ENCODE measurements at regions not wholly inside any gene's neighbourhood (a gene's known extent, or its start where the extent isn't known, plus 50 kb on each side); places are given as distances from the start of the nearest gene placed in this dataset.

DNA sequence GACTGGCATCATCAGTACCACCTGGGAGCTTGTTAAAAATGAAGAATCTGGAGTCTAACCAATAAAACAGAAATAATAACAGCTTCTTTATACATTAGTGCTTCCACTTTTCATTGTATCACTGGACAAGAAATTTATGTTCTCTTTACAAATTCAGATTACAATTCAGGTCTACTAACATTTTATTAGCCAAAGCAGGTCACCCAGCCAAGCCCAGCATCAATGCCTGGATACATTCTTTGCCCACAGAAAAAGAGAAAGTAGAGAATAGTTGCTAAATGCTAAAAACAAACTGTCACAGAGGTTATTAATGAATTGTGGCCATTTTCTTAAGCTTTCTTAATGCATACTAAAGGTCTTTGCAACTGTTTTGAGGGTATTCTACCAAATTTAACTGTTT, 458.3 kb downstream of the BTBD3 start:
- TF ChIP-seq, protein P1, sequence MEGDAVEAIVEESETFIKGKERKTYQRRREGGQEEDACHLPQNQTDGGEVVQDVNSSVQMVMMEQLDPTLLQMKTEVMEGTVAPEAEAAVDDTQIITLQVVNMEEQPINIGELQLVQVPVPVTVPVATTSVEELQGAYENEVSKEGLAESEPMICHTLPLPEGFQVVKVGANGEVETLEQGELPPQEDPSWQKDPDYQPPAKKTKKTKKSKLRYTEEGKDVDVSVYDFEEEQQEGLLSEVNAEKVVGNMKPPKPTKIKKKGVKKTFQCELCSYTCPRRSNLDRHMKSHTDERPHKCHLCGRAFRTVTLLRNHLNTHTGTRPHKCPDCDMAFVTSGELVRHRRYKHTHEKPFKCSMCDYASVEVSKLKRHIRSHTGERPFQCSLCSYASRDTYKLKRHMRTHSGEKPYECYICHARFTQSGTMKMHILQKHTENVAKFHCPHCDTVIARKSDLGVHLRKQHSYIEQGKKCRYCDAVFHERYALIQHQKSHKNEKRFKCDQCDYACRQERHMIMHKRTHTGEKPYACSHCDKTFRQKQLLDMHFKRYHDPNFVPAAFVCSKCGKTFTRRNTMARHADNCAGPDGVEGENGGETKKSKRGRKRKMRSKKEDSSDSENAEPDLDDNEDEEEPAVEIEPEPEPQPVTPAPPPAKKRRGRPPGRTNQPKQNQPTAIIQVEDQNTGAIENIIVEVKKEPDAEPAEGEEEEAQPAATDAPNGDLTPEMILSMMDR (IDR thresholded peaks at IDR 0.05 in 4 of 5, conservative IDR thresholded peaks at IDR 0.05 in 1 of 5) = no peak
- TF ChIP-seq POLR2A (IDR thresholded peaks at IDR 0.05) = no peak
- H3K4me3 ChIP-seq = no peak overlapping the region
- no peaks in the 10 kb centered on the region for H3K9me3 ChIP-seq
- intact Hi-C loops (cut with DNase I; ENCODE audit: low total_unique reads) = no loop called here
- no peak overlapping the region for H3K27ac ChIP-seq
- no peaks in the 10 kb centered on the region for H3K36me3 ChIP-seq
- no peaks in the 10 kb centered on the region for H3K4me1 ChIP-seq
- no peak for DNase-seq
- in situ Hi-C loops (cut with MboI; ENCODE audit: low sequenced_read_pairs in 4 of 4) = no loop called here
- no peaks in the 10 kb centered on the region for H3K27me3 ChIP-seq
- ATAC-seq = no peak

DNA sequence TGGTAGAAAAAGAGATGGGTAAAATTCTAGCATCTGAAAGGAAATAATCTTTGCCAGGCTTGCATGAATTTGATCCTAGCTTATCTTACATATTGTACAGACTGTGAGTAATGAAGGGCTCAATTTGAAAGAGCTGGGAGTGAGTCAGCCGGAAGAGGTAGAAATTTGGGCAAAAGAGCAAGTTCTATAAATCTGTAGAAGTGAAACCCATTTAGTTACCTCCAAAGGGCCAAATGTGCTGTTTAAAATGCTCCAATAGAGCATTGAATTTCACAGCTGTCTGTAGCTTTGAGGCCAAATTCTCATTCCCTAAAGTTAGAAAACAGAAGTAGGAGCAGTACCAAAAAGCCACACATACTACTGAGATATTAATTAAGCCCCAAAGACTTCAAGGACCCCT, 466.1 kb downstream of the BTBD3 start:
- Histone ChIP-seq H3K27me3 (no peaks in the 10 kb centered on the region), H3K9me3 (no peaks in the 10 kb centered on the region), H3K27ac (peak overlapping the region in 3 of 4 donors; percentile 3 to 61 (median 24)), H3K36me3 (no peaks in the 10 kb centered on the region), H3K4me3 (no peak overlapping the region), H3K4me1 (peaks cover 0 to 11% of the 10 kb centered on the region in 2 donors)
- no peak for ATAC-seq
- intact Hi-C loops (cut with DNase I; ENCODE audit: low total_unique reads) = no loop called here
- no peak for DNase-seq
- in situ Hi-C loops (cut with MboI; ENCODE audit: low sequenced_read_pairs in 4 of 4) = no loop called here
- TF ChIP-seq, protein P1 (IDR thresholded peaks at IDR 0.05 in 4 of 5, conservative IDR thresholded peaks at IDR 0.05 in 1 of 5) = no peak
- TF ChIP-seq POLR2A (IDR thresholded peaks at IDR 0.05) = no peak

DNA sequence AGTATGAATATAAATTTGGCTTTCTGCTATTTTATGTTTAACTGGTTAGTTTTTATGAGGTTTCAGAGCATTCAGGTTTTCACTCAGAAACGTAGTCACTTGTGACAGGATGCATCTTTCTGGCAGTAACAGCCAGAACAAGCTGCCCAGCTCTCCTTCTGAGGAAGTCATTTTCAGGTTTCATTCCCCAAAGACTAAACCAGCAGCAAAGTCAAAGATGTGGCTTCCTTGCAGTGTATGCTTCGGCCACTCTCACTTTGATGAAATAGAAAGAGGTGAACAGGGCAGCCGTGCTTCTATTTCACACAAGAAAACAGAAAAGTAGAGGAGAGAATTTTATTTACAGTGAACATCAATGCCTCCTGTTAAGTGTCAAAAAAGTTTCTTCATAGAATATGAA, 469.1 kb downstream of the BTBD3 start:
- in situ Hi-C loops (cut with MboI; ENCODE audit: low sequenced_read_pairs in 4 of 4) = no loop called here
- H3K9me3 ChIP-seq = no peaks in the 10 kb centered on the region
- TF ChIP-seq POLR2A (IDR thresholded peaks at IDR 0.05) = no peak
- intact Hi-C loops (cut with DNase I; ENCODE audit: low total_unique reads) = no loop called here
- DNase-seq = no peak
- H3K4me1 ChIP-seq = peaks cover 0 to 11% of the 10 kb centered on the region in 2 donors
- ATAC-seq = no peak
- H3K27me3 ChIP-seq = no peaks in the 10 kb centered on the region
- H3K4me3 ChIP-seq = no peak overlapping the region
- H3K36me3 ChIP-seq = no peaks in the 10 kb centered on the region
- H3K27ac ChIP-seq = no peak overlapping the region

DNA sequence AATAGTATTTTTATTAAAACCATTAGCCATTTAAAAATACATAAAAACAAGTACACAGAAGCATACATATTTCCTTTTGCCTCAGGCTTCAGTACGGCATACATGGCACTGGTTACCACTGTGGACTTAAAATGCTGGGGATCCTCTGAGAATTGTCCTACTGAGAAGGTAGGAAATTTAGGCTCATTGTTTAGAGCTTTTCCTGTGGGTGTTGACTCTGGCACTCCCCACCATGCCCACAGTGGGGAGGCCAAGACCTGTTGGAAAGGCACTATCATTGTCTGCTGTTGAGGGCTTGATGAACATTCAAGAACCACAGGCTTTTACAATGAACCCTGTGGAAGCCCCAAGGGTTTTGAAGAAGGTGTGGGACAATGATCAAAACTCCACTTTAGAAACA, 473.4 kb downstream of the BTBD3 start:
- in situ Hi-C loops (cut with MboI; ENCODE audit: low sequenced_read_pairs in 4 of 4) = no loop called here
- H3K9me3 ChIP-seq = no peaks in the 10 kb centered on the region
- no peak overlapping the region for H3K27ac ChIP-seq
- no peak overlapping the region for H3K4me3 ChIP-seq
- H3K36me3 ChIP-seq = no peaks in the 10 kb centered on the region
- no peak for DNase-seq
- TF ChIP-seq, protein P1 (IDR thresholded peaks at IDR 0.05 in 4 of 5, conservative IDR thresholded peaks at IDR 0.05 in 1 of 5) = no peak
- TF ChIP-seq POLR2A (IDR thresholded peaks at IDR 0.05) = no peak
- no peaks in the 10 kb centered on the region for H3K27me3 ChIP-seq
- peak in 1 of 2 donors; percentile 52 for ATAC-seq
- intact Hi-C loops (cut with DNase I; ENCODE audit: low total_unique reads) = no loop called here
- H3K4me1 ChIP-seq = no peaks in the 10 kb centered on the region

DNA sequence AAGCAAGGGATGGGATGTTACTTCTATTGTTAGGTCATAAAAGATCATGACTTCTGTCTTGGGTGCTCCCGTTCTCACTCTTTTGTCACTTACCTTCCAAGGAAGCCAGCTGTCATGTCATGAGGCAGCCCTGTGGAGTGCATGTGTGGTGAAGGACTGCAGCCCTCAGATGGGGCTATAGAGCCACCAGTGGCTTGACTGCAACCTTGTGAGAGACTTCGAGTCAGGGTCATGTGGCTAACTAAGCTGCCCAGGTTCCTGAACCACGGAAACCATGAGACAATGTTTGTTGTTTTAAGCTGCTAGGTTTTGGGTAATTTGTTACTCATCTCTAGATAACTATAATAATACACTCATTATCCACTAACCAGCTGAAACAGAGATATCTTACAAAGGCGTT, 477.1 kb downstream of the BTBD3 start:
- Histone ChIP-seq H3K4me3 (no peak overlapping the region), H3K4me1 (no peaks in the 10 kb centered on the region), H3K27me3 (no peaks in the 10 kb centered on the region), H3K9me3 (no peaks in the 10 kb centered on the region), H3K36me3 (no peaks in the 10 kb centered on the region), H3K27ac (no peak overlapping the region)
- in situ Hi-C loops (cut with MboI; ENCODE audit: low sequenced_read_pairs in 4 of 4) = no loop called here
- no peak for ATAC-seq
- intact Hi-C loops (cut with DNase I; ENCODE audit: low total_unique reads) = no loop called here
- no peak for TF ChIP-seq POLR2A (IDR thresholded peaks at IDR 0.05)
- TF ChIP-seq, protein P1 (IDR thresholded peaks at IDR 0.05 in 4 of 5, conservative IDR thresholded peaks at IDR 0.05 in 1 of 5) = no peak
- DNase-seq = no peak
